ENCODE measurements at regions not wholly inside any gene's neighbourhood (a gene's known extent, or its start where the extent isn't known, plus 50 kb on each side); places are given as distances from the start of the nearest gene placed in this dataset.
"Not testable (repeated sequence)": the region's sequence is repeated elsewhere in the genome, so short reads cannot be mapped to it uniquely, and the experiment has no call there.

GRCh38 chr21:30104241-30104640, 62.4 kb downstream of the CLDN17 start:
- DNase-seq, result no peak

GRCh38 chr21:30102871-30103270, 63.7 kb downstream of the CLDN17 start:
- no peak for DNase-seq

GRCh38 chr21:30101967-30102366, 64.6 kb downstream of the CLDN17 start:
- no peak for DNase-seq

- DNase-seq, result no peak
These were observed 68.8 kb downstream of the CLDN17 start for GRCh38 chr21:30097791-30098190.

GRCh38 chr21:30083225-30083945, 83.2 kb downstream of the CLDN17 start:
- no peak for DNase-seq

- DNase-seq, result no peak
These were observed 85.1 kb downstream of the CLDN17 start for GRCh38 chr21:30081506-30081905.

- no peak for DNase-seq
These were observed 94.1 kb downstream of the CLDN17 start for GRCh38 chr21:30072496-30072895.

- DNase-seq, result no peak
These were observed 107.7 kb downstream of the CLDN17 start for GRCh38 chr21:30058928-30059327.

GRCh38 chr21:30057108-30057507, 109.5 kb downstream of the CLDN17 start:
- no peak for DNase-seq

- no peak for DNase-seq
These were observed 108.8 kb upstream of the GRIK1 start for GRCh38 chr21:30048570-30048969.

- peak; percentile 6 to 20 for DNase-seq
These were observed 104.8 kb upstream of the GRIK1 start for GRCh38 chr21:30044447-30045064.

GRCh38 chr21:30042443-30042842, 102.6 kb upstream of the GRIK1 start:
- DNase-seq, result no peak

GRCh38 chr21:30033441-30033840, 93.6 kb upstream of the GRIK1 start:
- DNase-seq, result no peak

- DNase-seq, result no peak
These were observed 90.6 kb upstream of the GRIK1 start for GRCh38 chr21:30030416-30030815.

GRCh38 chr21:30028537-30028936, 88.7 kb upstream of the GRIK1 start:
- no peak for DNase-seq

GRCh38 chr21:30027986-30028385, 88.2 kb upstream of the GRIK1 start:
- DNase-seq, result no peak

- not testable (repeated sequence) for DNase-seq
These were observed 83.3 kb upstream of the GRIK1 start for GRCh38 chr21:30023056-30023455.

GRCh38 chr21:30014886-30015285, 75.1 kb upstream of the GRIK1 start:
- DNase-seq, result no peak

GRCh38 chr21:29991624-29992023, 51.8 kb upstream of the GRIK1 start:
- no peak for DNase-seq

- DNase-seq, result no peak
These were observed 49.9 kb upstream of the GRIK1 start for GRCh38 chr21:29989634-29990234.
